GM23338 (cell line): ENCODE measurements at regions not wholly inside any gene's neighbourhood (a gene's known extent, or its start where the extent isn't known, plus 50 kb on each side); places are given as distances from the start of the nearest gene placed in this dataset.

Experiments used
- CREB1 ChIP-seq: fragments of 250-450 bp; sonication (Bioruptor Pico); IDR thresholded peaks from 2 replicates; pipeline ENCODE4 v1.5.0; 2020; ENCODE audit warnings: low read depth, mild to moderate bottlenecking, moderate library complexity
- CTCF ChIP-seq, 2 experiments: fragments of 200-600 bp in 1 of 2; sonication (generic) in 1 of 2; conservative IDR thresholded peaks; 2 replicates each; pipeline versions ENCODE4 v1.5.1 to v1.6.1; 2016 to 2017; ENCODE audit warnings: antibody characterized with exemption in 2 of 2, low read depth in 2 of 2, mild to moderate bottlenecking in 2 of 2, moderate library complexity in 1 of 2
- ETS1 ChIP-seq: IDR thresholded peaks from 2 replicates; pipeline ENCODE4 v1.6.1; 2016; ENCODE audit warnings: antibody characterized with exemption
- EZH2 ChIP-seq: fragments of 200-600 bp; sonication (generic); IDR thresholded peaks from one replicate; pipeline ENCODE4 v1.8.0; 2017; ENCODE audit warnings: antibody characterized with exemption, mild to moderate bottlenecking, low read depth; ENCODE audit not compliant: unreplicated experiment
- JUNB ChIP-seq: IDR thresholded peaks from one replicate; pipeline ENCODE4 v1.6.1; 2016; ENCODE audit warnings: antibody characterized with exemption; ENCODE audit not compliant: unreplicated experiment
- NANOG ChIP-seq: IDR thresholded peaks from 2 replicates; pipeline ENCODE4 v1.6.1; 2016; ENCODE audit warnings: antibody characterized with exemption, borderline replicate concordance
- POLR2AphosphoS5 ChIP-seq: IDR thresholded peaks from 2 replicates; pipeline ENCODE4 v1.6.1; 2016; ENCODE audit warnings: antibody characterized with exemption, low read depth
- REST ChIP-seq: IDR thresholded peaks from one replicate; pipeline ENCODE4 v1.6.1; 2018; ENCODE audit warnings: antibody characterized with exemption; ENCODE audit not compliant: unreplicated experiment

DNA sequence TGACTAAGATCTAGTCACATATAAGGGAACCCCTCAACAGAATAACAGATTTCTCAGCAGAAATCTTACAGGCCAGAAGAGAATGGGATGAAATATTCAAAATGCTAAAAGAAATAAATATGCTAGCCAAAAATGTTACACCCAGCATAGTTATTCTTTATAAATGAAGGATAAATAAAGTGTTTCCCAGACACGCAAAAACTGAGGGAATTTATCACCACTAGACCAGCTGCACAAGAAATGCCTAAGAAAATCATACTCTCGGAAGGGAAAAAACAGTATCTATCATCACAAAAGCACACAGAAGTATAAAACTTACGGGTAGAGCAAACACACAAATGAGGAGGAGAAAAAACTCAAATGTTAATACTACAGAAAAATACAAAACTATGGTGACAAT, 162.1 kb downstream of the HHIP start:
- no peak for TF ChIP-seq CTCF (conservative IDR thresholded peaks at IDR 0.05; ENCODE audit: low read depth in 2 of 2)
- no peak for TF ChIP-seq ETS1
- TF ChIP-seq POLR2AphosphoS5: no peak
- TF ChIP-seq REST: no peak
- TF ChIP-seq EZH2: no peak
- TF ChIP-seq CREB1 (CRISPR knock-in tag): no peak
- no peak for TF ChIP-seq NANOG
- no peak for TF ChIP-seq JUNB
